Mucosa of descending colon (tissue), 3 donors: ENCODE measurements at regions not wholly inside any gene's neighbourhood (a gene's known extent, or its start where the extent isn't known, plus 50 kb on each side); places are given as distances from the start of the nearest gene placed in this dataset.

Experiments used
- ATAC-seq: fragments of 200-7000 bp; cut with Tn5 transposase; one replicate; pipeline ENCODE4 v1.9.1; 2020; ENCODE audit warnings: mild to moderate bottlenecking, moderate library complexity
- DNase-seq, 3 donors: peaks; one replicate each; pipeline ENCODE4 v3.0.0-alpha.2; 2020
- H3K36me3 ChIP-seq: fragments of 200-600 bp; one replicate; pipeline ENCODE4 v1.8.0; 2021; ENCODE audit warnings: low read depth, mild to moderate bottlenecking
- H3K4me1 ChIP-seq: fragments of 200-600 bp; one replicate; pipeline ENCODE4 v1.8.0; 2021; ENCODE audit warnings: low read depth, mild to moderate bottlenecking
- H3K4me3 ChIP-seq: fragments of 200-600 bp; one replicate; pipeline ENCODE4 v1.8.0; 2021; ENCODE audit warnings: mild to moderate bottlenecking
- H3K9me3 ChIP-seq: fragments of 200-600 bp; one replicate; pipeline ENCODE4 v1.8.0; 2021; ENCODE audit warnings: mild to moderate bottlenecking
- intact Hi-C, 2 donors: fragments of 100-400 bp; cut with DNase I in 1 of 2; cut with micrococcal nuclease in 1 of 2; formaldehyde crosslinking; loops; one replicate each; pipeline versions ENCODE4 v1.11.0 to v1.11.1; 2022; cut with DNase I, micrococcal nuclease
- TF ChIP-seq, protein P1 (sequence below): fragments of 200-600 bp; IDR thresholded peaks from one replicate; pipeline ENCODE4 v1.8.0; 2022; ENCODE audit warnings: antibody characterized with exemption, mild to moderate bottlenecking
- donor health status: DM: no; HTN: no; CAD: no; lungs with moderate emphysema.
- donor health status: DM: no; HTN: no; CAD: no.
- donor health status: DM: no; HTN: yes; CAD: no.

DNA sequence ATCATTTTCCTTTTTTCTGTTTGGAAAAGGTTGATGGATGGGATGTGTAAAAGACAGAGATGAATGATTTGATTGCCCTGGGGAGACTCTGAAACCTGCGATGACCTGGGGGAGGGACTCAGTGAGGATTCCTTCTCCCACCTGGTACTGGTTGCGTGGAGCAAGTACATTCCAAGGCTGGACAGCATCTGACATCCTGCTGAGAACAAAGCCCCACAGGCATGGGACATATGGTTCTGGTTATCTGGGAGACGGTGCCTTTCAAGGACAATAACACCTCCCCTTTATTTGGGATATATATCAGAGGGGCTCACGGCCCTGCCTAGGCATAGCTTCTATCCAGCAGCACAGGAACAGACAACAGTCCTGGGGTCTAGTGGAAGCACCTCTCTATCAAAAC lies 527.8 kb downstream of the METTL15 start:
- no peaks in the 10 kb centered on the region for H3K4me1 ChIP-seq
- ATAC-seq (no peak), DNase-seq (no peak)
- no peaks in the 10 kb centered on the region for H3K9me3 ChIP-seq
- TF ChIP-seq, protein P1, sequence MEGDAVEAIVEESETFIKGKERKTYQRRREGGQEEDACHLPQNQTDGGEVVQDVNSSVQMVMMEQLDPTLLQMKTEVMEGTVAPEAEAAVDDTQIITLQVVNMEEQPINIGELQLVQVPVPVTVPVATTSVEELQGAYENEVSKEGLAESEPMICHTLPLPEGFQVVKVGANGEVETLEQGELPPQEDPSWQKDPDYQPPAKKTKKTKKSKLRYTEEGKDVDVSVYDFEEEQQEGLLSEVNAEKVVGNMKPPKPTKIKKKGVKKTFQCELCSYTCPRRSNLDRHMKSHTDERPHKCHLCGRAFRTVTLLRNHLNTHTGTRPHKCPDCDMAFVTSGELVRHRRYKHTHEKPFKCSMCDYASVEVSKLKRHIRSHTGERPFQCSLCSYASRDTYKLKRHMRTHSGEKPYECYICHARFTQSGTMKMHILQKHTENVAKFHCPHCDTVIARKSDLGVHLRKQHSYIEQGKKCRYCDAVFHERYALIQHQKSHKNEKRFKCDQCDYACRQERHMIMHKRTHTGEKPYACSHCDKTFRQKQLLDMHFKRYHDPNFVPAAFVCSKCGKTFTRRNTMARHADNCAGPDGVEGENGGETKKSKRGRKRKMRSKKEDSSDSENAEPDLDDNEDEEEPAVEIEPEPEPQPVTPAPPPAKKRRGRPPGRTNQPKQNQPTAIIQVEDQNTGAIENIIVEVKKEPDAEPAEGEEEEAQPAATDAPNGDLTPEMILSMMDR: no peak
- H3K36me3 ChIP-seq: no peaks in the 10 kb centered on the region
- intact Hi-C loops: no loop called here
- no peak overlapping the region for H3K4me3 ChIP-seq

- intact Hi-C loops: no loop called here
- no peaks in the 10 kb centered on the region for H3K4me1 ChIP-seq
- TF ChIP-seq, protein P1: no peak
- H3K4me3 ChIP-seq: no peak overlapping the region
- DNase-seq (no peak), ATAC-seq (no peak)
- H3K36me3 ChIP-seq: no peaks in the 10 kb centered on the region
- H3K9me3 ChIP-seq: no peaks in the 10 kb centered on the region
Measured at GRCh38 chr11:28632338-28632737, 524.1 kb downstream of the METTL15 start.

DNA sequence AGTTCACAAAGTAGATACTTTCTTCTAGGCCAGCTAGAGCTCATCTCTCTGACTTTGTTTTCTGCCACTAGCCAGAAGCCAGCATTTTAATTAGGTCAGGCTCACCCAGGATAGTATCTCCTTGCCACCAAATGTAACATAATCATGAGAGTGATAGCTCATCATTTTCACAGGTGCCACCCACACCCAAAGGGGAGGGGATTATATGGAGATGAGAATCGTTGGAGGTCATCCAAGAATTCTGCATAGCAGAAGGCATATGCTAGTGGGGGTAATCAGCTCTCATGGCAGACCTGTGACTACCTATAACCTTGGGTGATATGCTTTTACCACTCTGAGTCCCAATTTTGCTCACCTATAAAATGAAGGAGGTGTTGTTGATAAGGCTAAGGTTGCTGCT lies 523.0 kb downstream of the METTL15 start:
- TF ChIP-seq, protein P1: no peak
- no peak for DNase-seq
- no peaks in the 10 kb centered on the region for H3K9me3 ChIP-seq
- H3K4me3 ChIP-seq: no peak overlapping the region
- no peaks in the 10 kb centered on the region for H3K36me3 ChIP-seq
- intact Hi-C loops: no loop called here
- no peaks in the 10 kb centered on the region for H3K4me1 ChIP-seq
- ATAC-seq: no peak

DNA sequence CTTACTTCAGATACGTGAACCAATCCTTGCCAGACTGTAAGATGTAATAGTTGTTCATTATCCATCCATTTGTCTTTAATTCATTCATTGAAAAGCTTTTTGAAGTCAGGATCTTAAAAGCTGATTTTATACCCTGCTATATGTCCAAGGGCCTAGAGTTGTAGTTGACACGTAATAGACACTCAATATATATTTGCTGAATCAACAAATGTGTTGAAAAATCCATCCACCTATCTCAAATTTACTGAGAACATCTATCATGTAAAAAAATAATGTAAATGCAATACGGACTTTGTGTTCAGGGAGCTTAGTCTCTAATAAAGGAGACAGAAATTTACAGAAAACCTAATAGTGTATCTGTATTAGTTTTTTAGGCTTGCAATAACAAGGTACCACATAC lies 521.0 kb downstream of the METTL15 start:
- no peak overlapping the region for H3K4me3 ChIP-seq
- H3K36me3 ChIP-seq: no peaks in the 10 kb centered on the region
- H3K9me3 ChIP-seq: no peaks in the 10 kb centered on the region
- TF ChIP-seq, protein P1: no peak
- DNase-seq: no peak
- no peaks in the 10 kb centered on the region for H3K4me1 ChIP-seq
- ATAC-seq: no peak
- intact Hi-C loops: no loop called here

- Histone ChIP-seq H3K4me1 (no peaks in the 10 kb centered on the region), H3K36me3 (no peaks in the 10 kb centered on the region), H3K4me3 (no peak overlapping the region), H3K9me3 (no peaks in the 10 kb centered on the region)
- DNase-seq (no peak), ATAC-seq (no peak)
- intact Hi-C loops: no loop called here
- TF ChIP-seq, protein P1: no peak
Measured at GRCh38 chr11:28628412-28628811, 520.2 kb downstream of the METTL15 start.

DNA sequence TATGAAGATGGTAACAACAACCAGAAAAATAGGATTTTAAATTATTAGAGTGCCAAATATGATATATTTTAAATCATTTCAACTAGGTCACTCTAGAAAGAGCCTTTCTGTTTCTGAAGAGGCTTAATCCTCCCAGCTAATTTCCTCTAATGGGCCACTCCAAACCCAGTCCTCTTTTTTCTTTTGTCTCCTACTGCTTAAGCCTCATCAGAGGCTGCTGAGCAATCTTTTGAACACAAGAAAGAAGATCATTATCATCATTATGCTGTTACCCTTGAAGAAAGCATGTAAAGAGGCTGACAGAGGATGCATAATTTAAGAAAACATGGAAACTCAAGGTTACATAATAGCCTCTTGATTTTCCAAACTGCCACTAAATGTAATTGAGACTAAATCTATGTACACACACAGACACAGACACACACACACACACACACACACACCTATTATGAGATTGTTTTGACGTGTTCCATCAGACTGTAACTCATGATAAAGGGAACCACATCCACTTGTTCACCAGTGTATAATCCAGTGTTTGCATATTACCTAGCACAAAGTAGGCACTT lies 519.6 kb downstream of the METTL15 start:
- H3K4me3 ChIP-seq: no peak overlapping the region
- intact Hi-C loops: no loop called here
- TF ChIP-seq, protein P1: no peak
- no peak for DNase-seq
- ATAC-seq: no peak
- H3K36me3 ChIP-seq: no peaks in the 10 kb centered on the region
- no peaks in the 10 kb centered on the region for H3K9me3 ChIP-seq
- H3K4me1 ChIP-seq: no peaks in the 10 kb centered on the region
